DOHH2 (cell line): ENCODE measurements at regions not wholly inside any gene's neighbourhood (a gene's known extent, or its start where the extent isn't known, plus 50 kb on each side); places are given as distances from the start of the nearest gene placed in this dataset.

Experiments
- H3F3A ChIP-seq: fragments of 200-600 bp; sonication (generic), shearing (Covaris generic); 2 replicates; pipeline ENCODE4 v1.6.0; 2016; ENCODE audit warnings: antibody characterized with exemption, mild to moderate bottlenecking; ENCODE audit not compliant: control insufficient read depth, insufficient read depth
- H3K27ac ChIP-seq: fragments of 200-600 bp; sonication (generic); 2 replicates; pipeline ENCODE4 v1.5.1; 2014; ENCODE audit warnings: low read depth, mild to moderate bottlenecking, low read length, moderate library complexity
- H3K27me3 ChIP-seq: fragments of 200-600 bp; sonication (generic); 2 replicates; pipeline ENCODE4 v1.6.1; 2014; ENCODE audit warnings: mild to moderate bottlenecking, low read length, mixed read lengths; ENCODE audit not compliant: control insufficient read depth
- H3K36me3 ChIP-seq: fragments of 200-600 bp; sonication (generic); 2 replicates; pipeline ENCODE4 v1.6.1; 2014; ENCODE audit warnings: mild to moderate bottlenecking, low read length, moderate library complexity, mixed read lengths; ENCODE audit not compliant: control insufficient read depth
- H3K4me1 ChIP-seq: fragments of 200-600 bp; sonication (generic); 2 replicates; pipeline ENCODE4 v1.6.1; 2014; ENCODE audit warnings: mild to moderate bottlenecking, low read length, mixed read lengths; ENCODE audit not compliant: control insufficient read depth
- H3K4me2 ChIP-seq: fragments of 200-600 bp; sonication (generic); 2 replicates; pipeline ENCODE4 v1.6.0; 2014; ENCODE audit warnings: mild to moderate bottlenecking, low read length, moderate library complexity
- H3K4me3 ChIP-seq: fragments of 200-600 bp; sonication (generic); 2 replicates; pipeline ENCODE4 v1.5.1; 2014; ENCODE audit warnings: mild to moderate bottlenecking, low read length, mixed read lengths
- H3K79me2 ChIP-seq: fragments of 200-600 bp; sonication (generic); 2 replicates; pipeline ENCODE4 v1.6.1; 2014; ENCODE audit warnings: mild to moderate bottlenecking, low read length, mixed read lengths; ENCODE audit not compliant: control insufficient read depth
- H3K9me2 ChIP-seq: fragments of 200-600 bp; sonication (generic); replicated peaks from 2 replicates; pipeline ENCODE4 v1.6.1; 2014; ENCODE audit warnings: mild to moderate bottlenecking, low read length, mixed read lengths; ENCODE audit not compliant: control insufficient read depth
- H3K9me3 ChIP-seq: fragments of 200-600 bp; sonication (generic); 2 replicates; pipeline ENCODE4 v1.6.1; 2014; ENCODE audit warnings: antibody characterized with exemption, low read length, mixed read lengths; ENCODE audit not compliant: control insufficient read depth, insufficient read depth
- H4K20me1 ChIP-seq: fragments of 200-600 bp; sonication (generic); 2 replicates; pipeline ENCODE4 v1.6.0; 2014; ENCODE audit warnings: low read depth, mild to moderate bottlenecking, antibody characterized with exemption, low read length, moderate library complexity; ENCODE audit not compliant: control insufficient read depth, insufficient read depth
- EZH2phosphoT487 ChIP-seq: fragments of 200-600 bp; sonication (generic); IDR thresholded peaks from 2 replicates; pipeline ENCODE4 v1.6.1; 2017; ENCODE audit warnings: borderline replicate concordance, mild to moderate bottlenecking, antibody characterized with exemption, low read length, moderate library complexity, mixed read lengths
- TF ChIP-seq, protein P1 (sequence below): fragments of 200-600 bp; sonication (generic); IDR thresholded peaks from one replicate; pipeline ENCODE4 v1.5.1; 2014; ENCODE audit warnings: antibody characterized with exemption, mild to moderate bottlenecking, low read depth, low read length; ENCODE audit not compliant: poor library complexity, severe bottlenecking

DNA sequence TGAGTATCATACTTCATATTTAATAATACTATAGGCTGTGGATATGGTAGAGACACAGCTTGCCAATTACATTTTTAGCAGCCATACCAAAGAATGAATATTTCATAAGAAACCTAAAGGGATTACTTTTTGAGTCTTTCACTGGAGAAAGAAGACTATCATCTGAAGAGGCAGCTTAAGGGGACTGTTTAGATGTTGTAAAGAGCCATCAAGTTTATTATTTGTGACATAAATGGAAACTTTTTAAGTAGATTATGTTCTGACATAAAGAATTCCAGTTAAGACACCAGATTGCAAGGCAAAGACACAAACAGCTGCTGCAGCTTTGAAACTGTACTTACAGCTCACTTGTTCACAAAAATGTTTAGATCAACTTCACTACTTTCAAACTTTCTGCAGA is 429.4 kb downstream of the TFAP2A start:
- no peak for TF ChIP-seq EZH2phosphoT487
- TF ChIP-seq, protein P1, sequence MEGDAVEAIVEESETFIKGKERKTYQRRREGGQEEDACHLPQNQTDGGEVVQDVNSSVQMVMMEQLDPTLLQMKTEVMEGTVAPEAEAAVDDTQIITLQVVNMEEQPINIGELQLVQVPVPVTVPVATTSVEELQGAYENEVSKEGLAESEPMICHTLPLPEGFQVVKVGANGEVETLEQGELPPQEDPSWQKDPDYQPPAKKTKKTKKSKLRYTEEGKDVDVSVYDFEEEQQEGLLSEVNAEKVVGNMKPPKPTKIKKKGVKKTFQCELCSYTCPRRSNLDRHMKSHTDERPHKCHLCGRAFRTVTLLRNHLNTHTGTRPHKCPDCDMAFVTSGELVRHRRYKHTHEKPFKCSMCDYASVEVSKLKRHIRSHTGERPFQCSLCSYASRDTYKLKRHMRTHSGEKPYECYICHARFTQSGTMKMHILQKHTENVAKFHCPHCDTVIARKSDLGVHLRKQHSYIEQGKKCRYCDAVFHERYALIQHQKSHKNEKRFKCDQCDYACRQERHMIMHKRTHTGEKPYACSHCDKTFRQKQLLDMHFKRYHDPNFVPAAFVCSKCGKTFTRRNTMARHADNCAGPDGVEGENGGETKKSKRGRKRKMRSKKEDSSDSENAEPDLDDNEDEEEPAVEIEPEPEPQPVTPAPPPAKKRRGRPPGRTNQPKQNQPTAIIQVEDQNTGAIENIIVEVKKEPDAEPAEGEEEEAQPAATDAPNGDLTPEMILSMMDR = no peak
- H4K20me1 ChIP-seq = no peaks in the 10 kb centered on the region
- no peak overlapping the region for H3K4me3 ChIP-seq
- H3K4me1 ChIP-seq = no peaks in the 10 kb centered on the region
- no peaks in the 10 kb centered on the region for H3K27me3 ChIP-seq
- H3K79me2 ChIP-seq = no peaks in the 10 kb centered on the region
- no peak overlapping the region for H3K4me2 ChIP-seq
- H3K36me3 ChIP-seq = no peaks in the 10 kb centered on the region
- H3K9me2 ChIP-seq = no peaks in the 10 kb centered on the region
- no peaks in the 10 kb centered on the region for H3K9me3 ChIP-seq
- no peak overlapping the region for H3K27ac ChIP-seq
- H3F3A ChIP-seq = no peaks in the 10 kb centered on the region

GRCh38 chr6:9984607-9985006 is 430.3 kb downstream of the TFAP2A start:
- H3K9me2 ChIP-seq = no peaks in the 10 kb centered on the region
- no peak overlapping the region for H3K4me3 ChIP-seq
- H3K4me1 ChIP-seq = no peaks in the 10 kb centered on the region
- no peak overlapping the region for H3K4me2 ChIP-seq
- no peak overlapping the region for H3K27ac ChIP-seq
- no peaks in the 10 kb centered on the region for H3F3A ChIP-seq
- no peaks in the 10 kb centered on the region for H3K27me3 ChIP-seq
- no peaks in the 10 kb centered on the region for H4K20me1 ChIP-seq
- no peaks in the 10 kb centered on the region for H3K79me2 ChIP-seq
- TF ChIP-seq EZH2phosphoT487 = no peak
- TF ChIP-seq, protein P1 = no peak
- no peaks in the 10 kb centered on the region for H3K9me3 ChIP-seq
- H3K36me3 ChIP-seq = no peaks in the 10 kb centered on the region

- no peaks in the 10 kb centered on the region for H3K79me2 ChIP-seq
- H4K20me1 ChIP-seq = no peaks in the 10 kb centered on the region
- no peaks in the 10 kb centered on the region for H3K9me2 ChIP-seq
- H3K4me2 ChIP-seq = no peak overlapping the region
- H3K27me3 ChIP-seq = no peaks in the 10 kb centered on the region
- H3K4me1 ChIP-seq = no peaks in the 10 kb centered on the region
- TF ChIP-seq, protein P1 = no peak
- no peak for TF ChIP-seq EZH2phosphoT487
- no peak overlapping the region for H3K27ac ChIP-seq
- no peak overlapping the region for H3K4me3 ChIP-seq
- no peaks in the 10 kb centered on the region for H3K9me3 ChIP-seq
- H3F3A ChIP-seq = no peaks in the 10 kb centered on the region
- no peaks in the 10 kb centered on the region for H3K36me3 ChIP-seq
Observed at GRCh38 chr6:9983168-9983567, 431.7 kb downstream of the TFAP2A start.

GRCh38 chr6:9982215-9982614 is 432.7 kb downstream of the TFAP2A start:
- Histone ChIP-seq H3K4me1 (no peaks in the 10 kb centered on the region), H3K9me3 (no peaks in the 10 kb centered on the region), H4K20me1 (no peaks in the 10 kb centered on the region), H3K9me2 (no peaks in the 10 kb centered on the region), H3K79me2 (no peaks in the 10 kb centered on the region), H3K36me3 (no peaks in the 10 kb centered on the region), H3K4me3 (no peak overlapping the region), H3K27ac (no peak overlapping the region), H3K4me2 (no peak overlapping the region), H3F3A (no peaks in the 10 kb centered on the region), H3K27me3 (no peaks in the 10 kb centered on the region)
- TF ChIP-seq, protein P1 = no peak
